ENCODE measurements at regions not wholly inside any gene's neighbourhood (a gene's known extent, or its start where the extent isn't known, plus 50 kb on each side); places are given as distances from the start of the nearest gene placed in this dataset.

DNA sequence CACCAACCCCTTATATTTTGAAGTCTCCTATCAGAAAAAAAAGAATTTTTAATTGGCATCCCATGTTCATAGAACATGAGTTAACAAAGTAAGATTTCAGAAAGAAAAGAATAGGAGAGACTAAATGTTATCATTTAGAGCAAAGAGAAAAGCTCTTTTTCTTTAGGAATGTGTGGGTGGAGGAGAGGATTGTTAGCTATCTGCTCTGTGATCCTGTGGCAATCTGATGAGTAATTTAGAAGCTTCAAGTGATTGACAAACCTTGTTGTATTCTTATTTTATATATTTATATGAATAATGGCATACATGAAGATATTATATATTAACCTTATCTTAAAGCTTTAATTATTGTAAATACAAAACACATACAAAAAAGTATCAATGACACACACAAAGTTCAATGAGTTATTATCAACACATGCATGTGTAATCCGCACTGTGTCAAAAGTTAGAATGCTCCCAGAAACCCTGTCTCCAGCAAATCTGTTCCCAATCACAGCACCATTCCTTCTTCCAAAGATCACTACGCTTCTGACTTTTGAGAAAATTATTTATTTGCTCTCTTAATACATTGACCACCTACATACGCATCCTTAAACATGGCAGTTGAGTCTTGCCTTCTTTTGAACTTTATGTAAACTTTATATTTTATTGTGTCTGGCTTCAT lies 907.4 kb downstream of the MCTP2 start (continued):
- no peak for TF ChIP-seq JUND (IDR thresholded peaks at IDR 0.05; ENCODE audit: low read length)
- TF ChIP-seq TAF1 (IDR thresholded peaks at IDR 0.05; ENCODE audit: low read depth, low read length) = no peak
- TF ChIP-seq, protein P1, sequence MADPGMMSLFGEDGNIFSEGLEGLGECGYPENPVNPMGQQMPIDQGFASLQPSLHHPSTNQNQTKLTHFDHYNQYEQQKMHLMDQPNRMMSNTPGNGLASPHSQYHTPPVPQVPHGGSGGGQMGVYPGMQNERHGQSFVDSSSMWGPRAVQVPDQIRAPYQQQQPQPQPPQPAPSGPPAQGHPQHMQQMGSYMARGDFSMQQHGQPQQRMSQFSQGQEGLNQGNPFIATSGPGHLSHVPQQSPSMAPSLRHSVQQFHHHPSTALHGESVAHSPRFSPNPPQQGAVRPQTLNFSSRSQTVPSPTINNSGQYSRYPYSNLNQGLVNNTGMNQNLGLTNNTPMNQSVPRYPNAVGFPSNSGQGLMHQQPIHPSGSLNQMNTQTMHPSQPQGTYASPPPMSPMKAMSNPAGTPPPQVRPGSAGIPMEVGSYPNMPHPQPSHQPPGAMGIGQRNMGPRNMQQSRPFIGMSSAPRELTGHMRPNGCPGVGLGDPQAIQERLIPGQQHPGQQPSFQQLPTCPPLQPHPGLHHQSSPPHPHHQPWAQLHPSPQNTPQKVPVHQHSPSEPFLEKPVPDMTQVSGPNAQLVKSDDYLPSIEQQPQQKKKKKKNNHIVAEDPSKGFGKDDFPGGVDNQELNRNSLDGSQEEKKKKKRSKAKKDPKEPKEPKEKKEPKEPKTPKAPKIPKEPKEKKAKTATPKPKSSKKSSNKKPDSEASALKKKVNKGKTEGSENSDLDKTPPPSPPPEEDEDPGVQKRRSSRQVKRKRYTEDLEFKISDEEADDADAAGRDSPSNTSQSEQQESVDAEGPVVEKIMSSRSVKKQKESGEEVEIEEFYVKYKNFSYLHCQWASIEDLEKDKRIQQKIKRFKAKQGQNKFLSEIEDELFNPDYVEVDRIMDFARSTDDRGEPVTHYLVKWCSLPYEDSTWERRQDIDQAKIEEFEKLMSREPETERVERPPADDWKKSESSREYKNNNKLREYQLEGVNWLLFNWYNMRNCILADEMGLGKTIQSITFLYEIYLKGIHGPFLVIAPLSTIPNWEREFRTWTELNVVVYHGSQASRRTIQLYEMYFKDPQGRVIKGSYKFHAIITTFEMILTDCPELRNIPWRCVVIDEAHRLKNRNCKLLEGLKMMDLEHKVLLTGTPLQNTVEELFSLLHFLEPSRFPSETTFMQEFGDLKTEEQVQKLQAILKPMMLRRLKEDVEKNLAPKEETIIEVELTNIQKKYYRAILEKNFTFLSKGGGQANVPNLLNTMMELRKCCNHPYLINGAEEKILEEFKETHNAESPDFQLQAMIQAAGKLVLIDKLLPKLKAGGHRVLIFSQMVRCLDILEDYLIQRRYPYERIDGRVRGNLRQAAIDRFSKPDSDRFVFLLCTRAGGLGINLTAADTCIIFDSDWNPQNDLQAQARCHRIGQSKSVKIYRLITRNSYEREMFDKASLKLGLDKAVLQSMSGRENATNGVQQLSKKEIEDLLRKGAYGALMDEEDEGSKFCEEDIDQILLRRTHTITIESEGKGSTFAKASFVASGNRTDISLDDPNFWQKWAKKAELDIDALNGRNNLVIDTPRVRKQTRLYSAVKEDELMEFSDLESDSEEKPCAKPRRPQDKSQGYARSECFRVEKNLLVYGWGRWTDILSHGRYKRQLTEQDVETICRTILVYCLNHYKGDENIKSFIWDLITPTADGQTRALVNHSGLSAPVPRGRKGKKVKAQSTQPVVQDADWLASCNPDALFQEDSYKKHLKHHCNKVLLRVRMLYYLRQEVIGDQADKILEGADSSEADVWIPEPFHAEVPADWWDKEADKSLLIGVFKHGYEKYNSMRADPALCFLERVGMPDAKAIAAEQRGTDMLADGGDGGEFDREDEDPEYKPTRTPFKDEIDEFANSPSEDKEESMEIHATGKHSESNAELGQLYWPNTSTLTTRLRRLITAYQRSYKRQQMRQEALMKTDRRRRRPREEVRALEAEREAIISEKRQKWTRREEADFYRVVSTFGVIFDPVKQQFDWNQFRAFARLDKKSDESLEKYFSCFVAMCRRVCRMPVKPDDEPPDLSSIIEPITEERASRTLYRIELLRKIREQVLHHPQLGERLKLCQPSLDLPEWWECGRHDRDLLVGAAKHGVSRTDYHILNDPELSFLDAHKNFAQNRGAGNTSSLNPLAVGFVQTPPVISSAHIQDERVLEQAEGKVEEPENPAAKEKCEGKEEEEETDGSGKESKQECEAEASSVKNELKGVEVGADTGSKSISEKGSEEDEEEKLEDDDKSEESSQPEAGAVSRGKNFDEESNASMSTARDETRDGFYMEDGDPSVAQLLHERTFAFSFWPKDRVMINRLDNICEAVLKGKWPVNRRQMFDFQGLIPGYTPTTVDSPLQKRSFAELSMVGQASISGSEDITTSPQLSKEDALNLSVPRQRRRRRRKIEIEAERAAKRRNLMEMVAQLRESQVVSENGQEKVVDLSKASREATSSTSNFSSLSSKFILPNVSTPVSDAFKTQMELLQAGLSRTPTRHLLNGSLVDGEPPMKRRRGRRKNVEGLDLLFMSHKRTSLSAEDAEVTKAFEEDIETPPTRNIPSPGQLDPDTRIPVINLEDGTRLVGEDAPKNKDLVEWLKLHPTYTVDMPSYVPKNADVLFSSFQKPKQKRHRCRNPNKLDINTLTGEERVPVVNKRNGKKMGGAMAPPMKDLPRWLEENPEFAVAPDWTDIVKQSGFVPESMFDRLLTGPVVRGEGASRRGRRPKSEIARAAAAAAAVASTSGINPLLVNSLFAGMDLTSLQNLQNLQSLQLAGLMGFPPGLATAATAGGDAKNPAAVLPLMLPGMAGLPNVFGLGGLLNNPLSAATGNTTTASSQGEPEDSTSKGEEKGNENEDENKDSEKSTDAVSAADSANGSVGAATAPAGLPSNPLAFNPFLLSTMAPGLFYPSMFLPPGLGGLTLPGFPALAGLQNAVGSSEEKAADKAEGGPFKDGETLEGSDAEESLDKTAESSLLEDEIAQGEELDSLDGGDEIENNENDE (IDR thresholded peaks at IDR 0.05; ENCODE audit: insufficient replicate concordance, low read length) = no peak
- TF ChIP-seq SP4 (IDR thresholded peaks at IDR 0.05; ENCODE audit: low read length) = no peak
- no peak for TF ChIP-seq RAD21 (IDR thresholded peaks at IDR 0.05 in 1 of 2, conservative IDR thresholded peaks at IDR 0.05 in 1 of 2; ENCODE audit: low read depth in 2 of 2, low read length in 2 of 2)
- no peak for TF ChIP-seq SP2 (IDR thresholded peaks at IDR 0.05; ENCODE audit: low read length)
- TF ChIP-seq, protein P2, sequence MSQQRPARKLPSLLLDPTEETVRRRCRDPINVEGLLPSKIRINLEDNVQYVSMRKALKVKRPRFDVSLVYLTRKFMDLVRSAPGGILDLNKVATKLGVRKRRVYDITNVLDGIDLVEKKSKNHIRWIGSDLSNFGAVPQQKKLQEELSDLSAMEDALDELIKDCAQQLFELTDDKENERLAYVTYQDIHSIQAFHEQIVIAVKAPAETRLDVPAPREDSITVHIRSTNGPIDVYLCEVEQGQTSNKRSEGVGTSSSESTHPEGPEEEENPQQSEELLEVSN (IDR thresholded peaks at IDR 0.05) = no peak
- TF ChIP-seq, protein P3, sequence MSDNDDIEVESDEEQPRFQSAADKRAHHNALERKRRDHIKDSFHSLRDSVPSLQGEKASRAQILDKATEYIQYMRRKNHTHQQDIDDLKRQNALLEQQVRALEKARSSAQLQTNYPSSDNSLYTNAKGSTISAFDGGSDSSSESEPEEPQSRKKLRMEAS (IDR thresholded peaks at IDR 0.05) = no peak
- no peak for TF ChIP-seq GABPA (IDR thresholded peaks at IDR 0.05; ENCODE audit: borderline replicate concordance, insufficient read depth, low read length)

Measured in H1 (cell line).